HUES48 (cell line): ENCODE measurements at regions not wholly inside any gene's neighbourhood (a gene's known extent, or its start where the extent isn't known, plus 50 kb on each side); places are given as distances from the start of the nearest gene placed in this dataset.

Experiments
- H3K27ac ChIP-seq: one replicate; pipeline ENCODE4 v1.7.0; 2013; ENCODE audit warnings: low read depth, low read length, inconsistent platforms
- H3K27me3 ChIP-seq: 2 replicates; pipeline ENCODE4 v1.6.1; 2013; ENCODE audit warnings: mild to moderate bottlenecking, low read length; ENCODE audit not compliant: control insufficient read depth, insufficient read depth
- H3K36me3 ChIP-seq: 2 replicates; pipeline ENCODE4 v1.6.1; 2013; ENCODE audit warnings: low read length; ENCODE audit not compliant: control insufficient read depth, insufficient read depth
- H3K4me1 ChIP-seq: 2 replicates; pipeline ENCODE4 v1.6.1; 2013; ENCODE audit warnings: mild to moderate bottlenecking, low read length; ENCODE audit not compliant: control insufficient read depth, insufficient read depth
- H3K4me3 ChIP-seq: 2 replicates; pipeline ENCODE4 v1.5.1; 2013; ENCODE audit warnings: mild to moderate bottlenecking, low read depth, low read length
- H3K9ac ChIP-seq: 2 replicates; pipeline ENCODE4 v1.6.1; 2013; ENCODE audit warnings: mild to moderate bottlenecking, low read depth, low read length, moderate library complexity
- H3K9me3 ChIP-seq: 2 replicates; pipeline ENCODE4 v1.6.1; 2013; ENCODE audit warnings: low read length; ENCODE audit not compliant: control insufficient read depth, insufficient read depth

GRCh38 chr16:85523602-85524364 is 89.3 kb upstream of the GSE1 start:
- no peak overlapping the region for H3K4me3 ChIP-seq
- no peak overlapping the region for H3K27ac ChIP-seq
- no peaks in the 10 kb centered on the region for H3K36me3 ChIP-seq
- H3K27me3 ChIP-seq: no peaks in the 10 kb centered on the region
- H3K9me3 ChIP-seq: no peaks in the 10 kb centered on the region
- H3K4me1 ChIP-seq: peaks cover 25% of the 10 kb centered on the region
- no peak overlapping the region for H3K9ac ChIP-seq

DNA sequence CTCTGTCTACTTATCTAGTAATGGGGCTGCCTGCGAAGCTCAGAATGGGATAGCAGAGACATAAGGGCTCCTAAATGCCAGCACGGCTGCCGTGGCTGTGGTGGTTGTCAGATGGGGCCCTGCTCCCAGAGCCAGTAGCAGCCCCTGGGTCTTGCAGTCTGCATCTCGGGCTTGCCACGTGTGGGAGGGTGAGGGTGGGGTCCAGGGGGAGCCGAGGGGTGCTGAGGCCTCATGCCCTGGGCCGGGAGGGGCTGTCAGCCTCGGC is 88.8 kb upstream of the GSE1 start:
- Histone ChIP-seq H3K9ac (no peak overlapping the region), H3K9me3 (no peaks in the 10 kb centered on the region), H3K4me3 (no peak overlapping the region), H3K36me3 (no peaks in the 10 kb centered on the region), H3K27me3 (no peaks in the 10 kb centered on the region), H3K27ac (no peak overlapping the region), H3K4me1 (peaks cover 25% of the 10 kb centered on the region)

GRCh38 chr16:85524630-85525419 is 88.3 kb upstream of the GSE1 start:
- Histone ChIP-seq H3K27me3 (no peaks in the 10 kb centered on the region), H3K27ac (peak overlapping the region; percentile 43), H3K9me3 (no peaks in the 10 kb centered on the region), H3K9ac (0 out of 2 replicates have a peak overlapping the region, but pooled peaks have one; percentile 9), H3K4me3 (no peak overlapping the region), H3K4me1 (peaks cover 25% of the 10 kb centered on the region), H3K36me3 (no peaks in the 10 kb centered on the region)

- no peaks in the 10 kb centered on the region for H3K9me3 ChIP-seq
- peaks cover 25% of the 10 kb centered on the region for H3K4me1 ChIP-seq
- peak overlapping the region; percentile 43 for H3K27ac ChIP-seq
- H3K4me3 ChIP-seq: no peak overlapping the region
- H3K27me3 ChIP-seq: no peaks in the 10 kb centered on the region
- H3K36me3 ChIP-seq: no peaks in the 10 kb centered on the region
- 0 out of 2 replicates have a peak overlapping the region, but pooled peaks have one; percentile 9 for H3K9ac ChIP-seq
Measured at GRCh38 chr16:85525420-85526184, 87.5 kb upstream of the GSE1 start.

GRCh38 chr16:85526185-85526974 is 86.7 kb upstream of the GSE1 start:
- Histone ChIP-seq H3K4me3 (no peak overlapping the region), H3K9ac (no peak overlapping the region), H3K36me3 (no peaks in the 10 kb centered on the region), H3K9me3 (no peaks in the 10 kb centered on the region), H3K27me3 (no peaks in the 10 kb centered on the region), H3K27ac (no peak overlapping the region), H3K4me1 (peaks cover 25% of the 10 kb centered on the region)

DNA sequence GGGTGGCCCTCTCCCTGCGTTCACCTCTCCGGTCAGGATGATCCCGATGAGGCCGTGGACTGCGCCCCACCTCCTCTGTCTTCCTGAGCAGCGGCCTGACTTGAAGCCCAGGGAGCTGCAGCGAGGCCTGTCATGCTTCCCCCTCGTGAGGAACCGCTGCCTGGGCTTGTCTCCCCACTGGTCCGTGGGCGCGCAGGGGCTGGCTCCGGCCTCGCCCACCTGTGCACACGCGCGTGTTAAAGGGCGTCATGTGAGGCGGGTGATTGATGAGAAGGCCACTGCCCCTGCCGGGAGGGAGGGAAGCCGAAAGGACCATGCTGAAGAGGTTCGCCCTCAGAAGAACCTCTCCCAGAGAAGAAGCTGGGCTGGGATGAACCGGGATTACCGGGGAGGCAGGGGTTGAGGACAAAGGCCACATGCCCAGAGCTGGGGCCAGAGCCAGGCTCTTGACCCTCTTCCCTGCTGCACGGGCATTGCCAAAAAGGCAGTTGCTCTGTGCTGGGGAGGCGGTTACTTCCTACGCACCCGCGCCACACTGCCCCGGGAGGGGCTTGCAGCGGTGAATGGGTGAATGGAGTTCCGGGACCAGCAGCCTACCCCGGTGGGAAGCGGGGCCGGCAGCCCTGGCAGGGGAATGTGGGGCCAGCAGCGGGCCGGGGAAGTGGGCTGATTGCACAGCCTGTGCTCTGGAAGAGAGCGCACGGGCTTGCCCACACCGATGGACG is 85.9 kb upstream of the GSE1 start:
- H3K9ac ChIP-seq: no peak overlapping the region
- H3K27me3 ChIP-seq: no peaks in the 10 kb centered on the region
- H3K27ac ChIP-seq: no peak overlapping the region
- H3K36me3 ChIP-seq: no peaks in the 10 kb centered on the region
- H3K4me3 ChIP-seq: no peak overlapping the region
- H3K9me3 ChIP-seq: no peaks in the 10 kb centered on the region
- peaks cover 25% of the 10 kb centered on the region for H3K4me1 ChIP-seq

- Histone ChIP-seq H3K4me1 (peaks cover 25% of the 10 kb centered on the region), H3K4me3 (no peak overlapping the region), H3K9me3 (no peaks in the 10 kb centered on the region), H3K9ac (no peak overlapping the region), H3K36me3 (no peaks in the 10 kb centered on the region), H3K27ac (no peak overlapping the region), H3K27me3 (no peaks in the 10 kb centered on the region)
Measured at GRCh38 chr16:85527767-85528297, 85.3 kb upstream of the GSE1 start.

- H3K4me1 ChIP-seq: peaks cover 17% of the 10 kb centered on the region; the same call in 1 of the 2 replicates
- no peak overlapping the region for H3K9ac ChIP-seq
- no peak overlapping the region for H3K4me3 ChIP-seq
- H3K9me3 ChIP-seq: no peaks in the 10 kb centered on the region
- no peak overlapping the region for H3K27ac ChIP-seq
- H3K36me3 ChIP-seq: no peaks in the 10 kb centered on the region
- H3K27me3 ChIP-seq: no peaks in the 10 kb centered on the region
Measured at GRCh38 chr16:85528528-85529387, 84.4 kb upstream of the GSE1 start.

- Histone ChIP-seq H3K4me1 (peaks cover 7% of the 10 kb centered on the region; the same call in 1 of the 2 replicates), H3K36me3 (no peaks in the 10 kb centered on the region), H3K9me3 (no peaks in the 10 kb centered on the region), H3K4me3 (no peak overlapping the region), H3K27me3 (no peaks in the 10 kb centered on the region), H3K27ac (no peak overlapping the region), H3K9ac (no peak overlapping the region)
Measured at GRCh38 chr16:85529489-85530369, 83.4 kb upstream of the GSE1 start.
